Inflammatory macrophage (primary cell): ENCODE measurements at regions not wholly inside any gene's neighbourhood (a gene's known extent, or its start where the extent isn't known, plus 50 kb on each side); places are given as distances from the start of the nearest gene placed in this dataset.
"Not testable (repeated sequence)": the region's sequence is repeated elsewhere in the genome, so short reads cannot be mapped to it uniquely, and the experiment has no call there.

Experiments
- DNase-seq, 2 donors: peaks; one replicate each; pipeline ENCODE4 v3.0.0-alpha.2; 2020 to 2022

DNA sequence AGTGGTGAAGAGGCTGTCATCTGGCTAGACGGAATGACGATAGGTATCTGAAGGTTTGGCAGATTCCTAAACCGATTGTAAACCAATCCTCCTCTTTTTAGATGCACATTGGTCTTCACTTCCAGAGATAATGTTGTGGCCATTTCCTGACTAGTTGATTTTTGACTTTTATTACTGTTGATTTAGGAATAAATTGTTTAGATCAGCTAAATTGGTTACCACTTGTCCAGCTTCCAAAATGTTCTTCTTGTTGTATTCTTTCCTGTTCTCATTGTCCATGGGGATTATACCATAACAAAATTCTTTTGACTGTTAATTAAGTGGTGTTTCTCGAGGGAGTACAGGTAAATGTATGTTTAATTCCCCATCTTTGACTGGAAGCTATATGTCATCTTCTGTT lies 119.7 kb downstream of the MACROH2A1 start:
- DNase-seq, result no peak

DNA sequence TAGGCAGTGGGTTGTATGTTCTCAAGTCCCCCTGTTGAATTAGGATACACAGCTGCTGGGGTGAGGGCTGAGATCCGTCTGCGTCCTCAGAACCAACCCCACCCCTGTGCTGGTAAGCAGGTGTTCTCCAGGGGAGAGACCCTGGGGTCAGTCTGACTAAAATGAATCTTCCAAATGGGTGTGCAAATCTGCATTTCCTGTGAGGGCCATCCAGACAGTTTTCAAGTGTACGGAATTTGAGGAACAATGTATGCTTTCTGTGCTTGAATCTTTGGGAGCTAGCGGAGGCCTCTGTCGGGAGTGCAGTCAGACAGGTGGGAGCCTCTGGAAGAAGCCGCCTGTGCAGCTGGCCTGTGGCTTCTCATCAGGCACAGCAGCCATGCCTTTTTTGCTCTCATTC lies 122.9 kb downstream of the MACROH2A1 start:
- DNase-seq, result no peak

DNA sequence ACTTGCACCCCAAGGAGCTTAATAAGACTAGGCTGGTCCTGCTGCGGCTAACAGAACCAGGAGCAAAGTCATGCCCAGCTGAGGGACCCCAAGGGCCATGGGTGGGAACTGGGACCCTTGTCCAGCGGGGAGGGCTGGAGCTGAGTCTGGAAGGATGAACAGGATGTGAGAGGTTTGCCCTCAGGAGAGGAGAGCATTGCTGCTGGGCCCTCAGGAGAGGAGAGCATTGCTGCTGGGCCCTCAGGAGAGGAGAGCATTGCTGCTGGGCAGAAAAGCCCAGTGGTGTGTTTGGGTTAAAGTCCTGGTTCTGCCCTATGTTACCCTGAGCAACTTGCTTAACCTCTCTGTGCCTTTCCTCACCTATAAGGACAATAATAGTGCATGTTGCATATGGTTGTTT lies 125.8 kb downstream of the MACROH2A1 start:
- DNase-seq, result no peak

DNA sequence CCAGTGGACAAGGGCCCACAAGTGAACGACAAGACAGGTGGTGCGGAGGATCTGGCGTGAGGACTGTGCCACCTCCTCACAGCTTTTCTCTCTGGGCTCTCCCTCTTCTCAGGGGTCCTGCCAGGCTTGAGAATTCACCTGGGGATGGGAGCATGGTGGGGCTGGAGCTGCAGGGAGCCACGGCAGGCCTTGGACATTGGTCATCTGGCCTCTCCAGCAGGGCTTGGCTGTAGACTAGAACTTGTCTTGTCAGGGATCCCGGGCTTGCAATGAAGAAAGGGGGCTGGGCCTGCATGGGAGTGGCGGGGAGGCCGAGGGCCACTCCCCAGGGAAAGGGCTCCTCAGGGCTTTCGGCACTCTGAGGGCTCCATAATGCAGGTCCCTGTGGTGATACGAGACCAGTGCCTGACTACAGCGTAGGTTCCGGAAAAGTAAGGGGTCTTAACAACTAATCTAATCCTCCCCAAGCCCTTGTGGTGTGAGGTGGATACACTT lies 126.7 kb downstream of the MACROH2A1 start:
- no peak for DNase-seq

DNA sequence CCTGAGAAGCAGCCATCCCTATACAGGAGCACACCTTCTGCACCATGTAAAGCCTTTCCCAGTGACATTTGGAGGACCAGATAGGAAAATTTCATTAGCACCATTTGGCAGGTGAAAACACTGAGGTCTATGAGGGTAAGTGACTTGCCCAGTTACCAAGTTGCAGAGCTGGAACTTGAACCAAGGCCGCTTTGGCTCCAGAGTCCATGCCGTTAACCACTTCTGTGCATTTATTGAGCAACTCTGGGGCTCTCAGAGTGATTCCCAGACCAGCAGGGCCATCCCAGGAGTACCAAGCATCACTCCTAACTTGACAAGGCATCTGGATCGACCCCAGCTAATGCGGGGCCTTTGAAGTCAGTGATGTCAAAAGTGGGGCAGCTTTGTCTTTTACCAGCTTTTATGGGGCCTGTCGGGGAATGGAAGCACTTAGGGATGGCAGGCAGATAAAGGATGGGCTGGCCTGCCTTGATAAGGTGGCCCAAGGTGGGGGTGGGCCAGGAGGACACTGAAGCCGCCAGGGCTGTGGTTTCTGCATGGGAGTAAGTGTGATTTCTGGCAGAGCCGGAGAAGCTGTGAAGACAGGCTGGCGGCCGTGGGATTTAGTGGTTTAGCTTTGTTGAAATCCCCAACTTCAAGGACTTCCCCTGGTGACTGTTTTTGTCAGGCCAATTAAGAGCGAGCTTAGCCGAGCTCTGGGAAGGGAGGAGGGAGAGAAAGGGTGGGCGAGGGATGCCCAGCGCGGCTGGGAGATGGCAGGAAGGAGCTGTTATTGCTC lies 127.3 kb downstream of the MACROH2A1 start:
- peak in 1 of 2 donors; percentile 73 for DNase-seq

DNA sequence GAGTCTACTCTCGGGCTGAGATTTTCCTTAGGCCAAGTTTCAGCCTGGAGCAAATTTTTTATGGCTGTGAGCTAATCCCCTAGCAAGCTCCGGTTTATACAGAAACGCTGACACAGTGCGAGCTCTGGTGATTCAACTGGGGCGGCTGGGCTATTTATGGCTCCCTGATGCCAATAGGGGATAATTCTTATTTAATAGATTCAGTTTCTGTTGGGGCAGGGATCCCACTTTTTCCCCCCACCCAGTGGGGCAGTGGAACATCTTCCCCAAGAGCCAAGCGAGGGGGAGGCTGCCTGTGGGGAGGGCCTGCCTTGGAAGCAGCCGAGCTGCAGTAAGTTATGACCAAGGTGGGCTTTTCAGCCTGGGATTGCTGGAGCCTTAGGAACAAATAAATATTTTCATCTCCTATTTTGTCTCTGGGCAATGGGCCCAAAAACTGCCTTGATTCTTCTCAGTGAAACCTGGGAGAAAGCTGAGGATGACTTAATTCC lies 129.1 kb downstream of the MACROH2A1 start:
- DNase-seq, result no peak

DNA sequence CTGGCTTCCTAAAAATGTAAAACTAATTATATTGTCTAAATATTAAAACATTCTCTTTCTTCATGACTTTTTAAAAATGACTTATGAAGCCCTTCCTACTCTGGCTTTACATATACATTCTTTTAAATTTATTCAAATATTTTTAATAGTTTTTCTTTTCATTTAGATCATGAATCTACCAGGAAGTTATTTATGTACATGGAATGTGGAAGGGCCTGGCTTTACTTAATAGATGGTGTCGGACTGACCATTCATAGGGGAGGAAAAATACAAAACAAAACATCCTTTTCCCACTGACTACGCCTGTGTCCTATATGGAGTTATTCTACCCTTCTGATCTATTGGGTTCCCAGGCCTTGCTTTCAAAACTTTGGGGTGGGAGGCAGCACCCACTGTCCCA lies 129.8 kb downstream of the MACROH2A1 start:
- no peak for DNase-seq

DNA sequence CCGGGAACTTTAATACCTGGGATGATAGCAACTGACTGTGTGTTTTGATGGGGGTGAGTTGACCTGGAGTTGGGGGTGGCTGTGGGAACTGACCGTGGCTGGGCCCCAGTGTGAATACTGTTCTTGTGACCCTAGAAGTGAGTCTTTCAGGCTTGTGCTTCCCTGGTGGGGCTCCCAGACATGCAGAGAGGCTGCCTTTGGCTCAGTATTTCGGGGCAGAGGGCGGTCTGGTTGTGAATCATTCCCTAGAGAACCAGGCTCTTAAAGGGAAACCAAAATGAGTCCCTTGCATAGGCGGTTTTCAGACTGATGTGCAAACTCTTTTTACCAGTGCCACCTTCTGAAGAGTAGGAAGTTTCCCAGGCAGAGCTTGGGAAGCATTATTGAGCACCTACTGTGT lies 132.1 kb downstream of the MACROH2A1 start:
- no peak for DNase-seq

DNA sequence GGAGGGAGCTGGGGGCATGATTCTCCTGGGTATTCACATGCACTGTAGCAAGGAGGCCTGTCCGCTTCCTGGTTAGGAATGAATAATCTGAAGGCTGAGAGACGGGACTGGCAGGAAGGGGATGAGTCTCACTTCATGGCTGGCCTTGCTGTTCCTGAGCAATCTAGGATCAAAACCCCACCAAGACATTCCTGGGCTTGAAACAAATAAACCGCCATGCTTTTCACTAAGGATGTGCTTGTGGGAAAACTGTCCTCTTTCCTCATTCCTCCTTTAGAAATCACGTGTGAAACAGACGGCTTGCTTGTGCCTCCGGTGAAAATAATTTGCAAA lies 132.8 kb downstream of the MACROH2A1 start:
- DNase-seq, result no peak

DNA sequence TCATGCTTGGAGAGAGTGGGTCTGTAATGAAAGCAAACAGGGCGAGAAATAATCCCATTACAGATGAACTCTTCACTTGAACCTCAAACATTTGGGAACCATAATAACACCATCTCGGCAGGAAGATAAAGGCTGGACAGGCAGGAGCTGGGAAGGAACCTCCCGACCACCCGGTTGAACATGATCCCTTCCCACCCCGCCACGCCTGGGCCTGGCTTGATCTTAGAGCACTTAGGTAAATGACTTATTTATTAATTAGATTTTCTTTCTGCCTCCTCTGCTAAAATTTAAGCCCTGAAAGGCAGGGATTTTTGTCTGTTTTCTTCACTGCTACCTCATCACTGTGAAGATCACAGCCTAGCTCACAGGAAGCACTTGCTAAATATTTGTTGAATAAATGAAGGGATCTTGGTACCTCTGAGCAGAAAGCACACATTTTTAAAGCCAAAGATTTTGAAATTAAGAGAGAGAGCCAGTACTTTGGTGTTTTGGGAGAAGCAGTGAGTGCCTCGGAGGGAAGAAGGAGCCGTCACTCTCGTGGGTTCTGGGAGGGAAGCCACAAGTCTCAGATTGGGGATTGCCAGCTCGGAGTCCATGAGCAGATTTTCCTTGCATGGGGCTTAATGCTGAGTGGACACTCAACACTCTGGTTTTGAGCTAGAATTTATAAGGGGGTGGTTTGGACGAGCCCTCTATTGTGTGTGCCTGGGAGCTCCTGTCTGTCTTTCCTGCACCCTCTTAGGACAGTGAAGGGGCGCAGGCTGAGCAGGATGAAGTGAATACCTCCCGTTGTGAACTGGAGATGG lies 133.3 kb downstream of the MACROH2A1 start:
- DNase-seq, result no peak

DNA sequence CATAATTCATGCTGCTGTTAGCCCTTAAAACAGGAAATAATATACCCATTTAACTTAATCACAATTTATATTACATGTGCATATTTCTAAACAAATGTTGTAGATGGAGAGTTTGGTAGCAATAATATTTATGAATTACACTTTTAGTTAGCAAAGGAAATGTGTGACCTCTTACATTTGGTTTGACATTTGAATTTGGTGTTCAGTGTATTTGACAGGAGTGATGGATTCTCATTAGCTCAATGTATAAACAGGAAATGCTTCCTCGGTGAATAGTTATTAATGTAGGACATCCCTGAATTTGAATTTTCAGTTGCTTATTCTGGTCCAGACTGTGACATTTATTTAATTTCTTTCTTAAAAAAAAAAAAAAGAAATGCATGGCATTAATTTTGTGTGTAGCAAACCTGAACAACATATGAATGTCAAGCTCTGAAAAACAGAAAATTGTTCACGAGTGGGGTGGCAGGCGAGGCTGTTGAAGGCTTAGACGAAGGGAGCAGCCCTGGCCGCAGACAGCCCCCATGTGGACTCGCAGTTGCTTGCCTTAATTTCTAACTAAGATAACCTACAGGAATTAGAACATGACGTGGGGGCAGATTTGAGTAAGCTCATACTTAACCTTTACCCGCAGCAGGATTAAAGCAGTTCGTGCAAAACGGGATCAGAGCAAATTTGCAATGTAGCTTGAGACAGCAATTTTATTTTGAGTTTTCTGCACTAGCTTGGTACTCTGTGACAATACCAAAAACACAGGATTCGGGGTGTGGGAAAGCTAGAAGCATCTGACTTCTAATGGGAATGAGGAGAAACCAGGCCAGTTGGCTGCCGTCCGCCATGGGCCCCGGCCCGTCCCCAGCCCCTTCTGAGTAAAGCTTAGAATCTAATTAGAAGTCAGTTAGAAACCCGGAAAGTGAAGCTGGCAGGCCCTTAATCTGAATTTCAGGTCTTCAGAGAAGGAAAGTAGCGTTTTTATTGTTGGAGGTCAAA lies 134.3 kb downstream of the MACROH2A1 start:
- no peak for DNase-seq

DNA sequence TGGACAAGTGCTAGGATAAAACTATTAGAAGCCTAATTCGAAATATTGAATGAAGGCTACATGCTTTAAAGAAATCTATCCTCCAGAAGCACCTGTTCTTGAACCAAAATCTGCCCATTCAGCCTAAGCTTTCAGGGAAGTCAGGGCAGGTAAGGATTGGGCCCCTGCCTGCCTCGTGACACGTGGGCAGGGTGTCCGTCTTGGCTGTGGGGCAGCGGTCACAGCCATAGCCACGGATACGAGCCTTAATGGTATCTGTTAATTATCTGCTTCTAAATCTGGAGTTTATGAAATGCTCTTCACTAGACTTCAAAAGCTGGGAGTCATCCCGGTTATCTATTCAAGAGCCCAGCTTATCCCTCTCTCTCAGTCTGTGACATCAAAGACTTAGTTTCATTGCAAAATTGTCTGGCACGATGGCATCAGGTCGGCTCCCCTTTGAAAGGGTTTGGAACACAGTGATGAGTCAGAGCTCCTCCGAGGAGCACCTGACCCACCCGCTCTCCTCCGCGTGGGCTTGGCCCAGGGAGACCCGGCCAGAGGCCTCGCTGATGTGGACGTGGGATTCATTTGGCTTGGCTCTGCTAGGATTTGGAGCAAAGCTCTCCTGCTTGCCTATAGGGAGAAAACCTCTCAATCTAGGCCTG lies 135.9 kb downstream of the MACROH2A1 start:
- DNase-seq, result no peak

DNA sequence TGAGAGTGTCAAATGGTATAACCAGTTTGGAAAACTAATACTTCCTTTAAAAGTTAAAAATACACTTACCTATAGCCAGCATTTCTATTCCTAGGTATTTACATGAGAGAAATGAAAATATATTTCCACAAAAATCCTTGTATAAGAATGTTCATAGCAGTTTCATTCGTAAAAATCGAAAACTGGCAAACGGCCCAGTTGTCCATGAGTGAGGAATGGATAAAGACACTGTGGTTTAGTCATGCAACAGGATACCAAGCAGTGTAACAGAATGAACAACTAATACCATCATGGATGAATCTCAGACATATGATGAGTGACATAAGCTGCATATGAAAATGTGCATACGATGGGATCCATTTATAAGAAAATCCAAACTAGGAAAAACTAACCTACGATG lies 136.7 kb downstream of the MACROH2A1 start:
- DNase-seq, result no peak

DNA sequence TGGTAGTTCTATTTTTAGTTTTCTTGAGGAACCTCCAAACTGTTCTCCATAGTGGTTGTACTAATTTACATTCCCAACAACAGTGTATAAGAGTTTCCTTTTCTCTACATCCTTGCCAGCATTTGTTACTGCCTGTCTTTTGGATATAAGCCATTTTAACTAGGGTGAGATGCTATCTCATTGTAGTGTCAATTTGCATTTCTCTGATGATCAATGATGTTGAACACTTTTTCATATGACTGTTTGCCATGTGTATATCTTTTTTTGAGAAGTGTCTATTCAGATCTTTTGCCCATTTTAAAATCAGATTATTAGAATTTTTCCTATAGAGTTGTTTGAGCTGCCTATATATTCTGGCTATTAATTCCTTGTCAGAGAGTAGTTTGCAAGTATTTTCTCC lies 138.9 kb downstream of the MACROH2A1 start:
- not testable (repeated sequence) for DNase-seq

DNA sequence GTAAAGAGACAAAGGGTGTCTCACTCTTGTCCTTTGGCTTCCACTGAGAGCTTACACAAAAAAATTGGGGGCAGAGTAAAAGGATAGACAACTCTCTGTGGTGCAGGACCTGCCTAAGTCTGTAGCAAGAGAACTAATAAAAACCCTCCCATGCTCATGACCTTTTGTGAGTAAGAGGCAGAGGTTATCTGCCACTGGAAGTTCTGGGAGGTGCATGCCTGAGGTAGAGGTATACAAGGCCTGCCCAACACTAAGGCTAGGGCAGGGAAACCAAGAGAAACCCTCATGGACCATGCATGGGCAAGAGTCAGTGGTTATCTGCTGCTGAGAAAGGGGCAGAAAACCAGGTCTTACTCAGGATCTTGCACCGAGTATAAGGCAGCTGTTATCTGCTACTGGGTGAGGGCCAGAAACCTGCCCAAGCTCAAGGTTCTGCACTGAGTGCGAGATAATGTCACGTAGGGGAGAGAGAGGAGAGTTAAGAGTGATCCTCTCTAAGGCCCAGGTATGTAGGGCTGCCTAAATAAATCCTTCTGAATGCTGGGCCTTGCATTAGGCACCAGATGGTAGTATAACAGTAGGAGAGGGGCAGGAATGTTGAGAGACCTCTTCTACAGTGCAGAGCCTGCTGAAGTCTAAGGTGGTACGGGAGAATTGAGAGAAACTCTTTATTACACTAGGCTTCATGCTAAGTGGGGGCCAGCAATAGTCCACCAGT lies 143.4 kb downstream of the MACROH2A1 start:
- DNase-seq, result no peak

DNA sequence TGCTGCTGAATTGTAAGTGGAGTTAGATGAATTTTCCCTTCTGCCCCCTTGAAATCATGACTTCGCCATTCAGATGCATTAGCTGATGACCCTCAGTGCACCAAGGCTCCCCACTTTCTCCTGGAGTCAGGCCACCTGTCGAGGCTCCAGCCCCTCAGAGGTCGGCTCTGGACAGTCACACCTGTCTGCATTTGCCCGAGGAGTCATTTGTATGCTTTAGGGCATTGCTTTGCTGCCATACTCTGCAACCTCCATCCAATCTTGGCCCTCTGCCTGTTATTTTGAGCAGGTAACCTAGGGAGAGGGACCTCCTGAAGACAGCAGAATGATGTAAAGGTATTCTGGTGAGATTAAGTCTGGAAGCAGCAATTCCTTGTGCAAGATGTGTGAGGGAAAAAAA lies 144.8 kb downstream of the MACROH2A1 start:
- no peak for DNase-seq

DNA sequence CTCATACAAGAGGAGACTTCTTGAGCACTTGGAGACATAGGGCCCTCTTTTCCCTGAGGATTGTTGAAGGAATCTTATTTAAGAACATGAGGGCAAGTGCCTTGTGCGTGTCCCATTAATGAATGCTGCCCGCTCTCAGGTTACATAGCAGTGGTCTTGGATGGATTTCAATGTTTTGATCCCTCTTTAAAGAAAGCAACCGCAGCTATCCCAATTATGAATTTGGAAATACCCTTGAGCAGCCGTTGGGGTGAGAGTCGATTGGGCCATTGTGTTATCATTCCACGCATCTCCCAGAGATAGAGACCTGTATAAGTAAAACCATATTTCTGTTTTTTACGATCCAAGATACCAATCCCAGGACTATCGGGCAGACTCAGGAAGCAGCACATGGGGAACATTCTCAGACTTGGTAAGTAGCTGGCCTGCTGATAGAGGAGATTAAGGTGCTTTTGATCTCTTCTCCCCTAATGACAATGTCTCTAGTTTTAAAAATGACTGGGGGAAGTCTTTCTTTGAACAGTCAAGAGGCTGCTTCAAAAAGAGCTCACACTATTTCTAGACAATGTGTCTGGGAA lies 145.3 kb downstream of the MACROH2A1 start:
- DNase-seq, result no peak

DNA sequence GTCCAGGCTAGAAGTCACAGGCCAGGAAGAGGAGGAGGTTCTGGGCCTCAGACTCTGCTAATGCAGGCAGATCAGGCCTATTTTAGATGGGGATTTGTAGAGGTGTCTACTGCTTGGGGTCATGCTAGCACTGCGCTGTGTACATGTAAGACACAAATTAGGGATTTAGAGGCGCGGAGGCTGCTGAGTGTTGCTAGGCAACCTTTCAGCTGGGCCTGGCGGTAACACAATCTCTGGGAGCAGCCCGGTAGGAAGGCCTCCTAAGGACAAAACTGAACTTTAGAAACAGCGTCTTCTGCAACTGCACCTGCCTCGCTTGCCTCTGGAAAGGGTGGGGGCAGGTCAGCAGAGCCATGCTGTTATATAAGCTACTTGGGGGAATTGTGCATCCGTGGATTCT lies 147.9 kb downstream of the MACROH2A1 start:
- no peak for DNase-seq

DNA sequence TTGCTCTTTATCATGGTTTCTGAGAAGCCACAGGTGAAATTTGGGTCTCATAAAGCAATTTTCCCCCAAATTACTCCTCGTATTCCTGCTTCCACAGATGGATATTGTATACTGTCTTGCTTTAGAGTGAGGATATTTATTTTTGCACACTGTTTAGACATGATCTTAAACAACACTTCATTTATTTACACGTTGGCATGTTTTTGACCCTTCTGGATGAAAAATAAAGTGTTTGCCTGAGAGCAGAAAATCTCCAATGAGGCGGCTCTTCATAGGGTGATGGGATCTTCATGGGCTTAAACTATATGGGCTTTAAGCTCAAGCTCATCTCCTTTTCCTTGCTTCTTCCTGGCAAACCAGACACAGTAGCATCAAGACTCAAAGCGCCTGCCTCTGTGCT lies 148.4 kb downstream of the MACROH2A1 start:
- no peak for DNase-seq

DNA sequence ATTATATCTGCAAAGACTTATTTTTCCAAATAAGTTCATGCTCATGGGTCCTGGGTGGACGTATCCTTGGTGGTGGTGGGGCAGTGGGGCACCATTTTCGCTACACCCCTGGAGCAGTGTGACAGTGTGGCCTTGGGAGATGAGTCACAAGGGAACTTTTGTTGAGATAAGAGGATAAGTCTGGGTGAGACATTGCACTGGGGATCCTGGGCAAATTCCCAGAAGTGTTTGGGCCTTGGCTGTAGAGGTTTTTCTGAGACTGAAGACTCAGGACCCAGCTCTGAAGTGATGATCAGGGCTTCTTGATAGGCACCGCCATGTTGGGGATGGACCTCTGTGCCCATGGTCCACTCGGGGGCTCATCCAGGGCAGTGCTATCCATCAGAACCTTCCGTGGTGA lies 149.4 kb downstream of the MACROH2A1 start:
- DNase-seq, result no peak

DNA sequence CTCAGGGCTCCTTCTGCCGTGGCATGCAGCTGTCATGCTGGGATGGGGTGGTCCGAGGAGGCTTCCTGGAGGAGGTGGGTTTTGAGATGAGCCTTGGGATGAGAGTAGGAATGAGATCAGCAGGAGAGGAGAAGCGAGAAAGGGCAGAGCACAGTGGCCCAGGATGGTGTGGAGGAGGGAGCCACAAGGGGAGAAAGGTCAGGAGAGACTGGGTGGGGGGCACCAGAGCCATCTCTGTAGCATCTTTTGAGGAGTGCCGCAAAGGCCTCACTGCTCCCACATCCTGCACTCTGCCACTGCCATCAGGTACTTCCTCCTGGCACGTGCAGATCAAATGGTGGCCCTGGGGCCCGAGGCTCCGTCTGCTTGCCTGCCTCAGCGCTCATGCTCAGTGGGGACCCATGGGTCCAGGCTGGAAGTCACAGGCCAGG lies 150.2 kb downstream of the MACROH2A1 start:
- no peak for DNase-seq
